ENCODE measurements at regions not wholly inside any gene's neighbourhood (a gene's known extent, or its start where the extent isn't known, plus 50 kb on each side); places are given as distances from the start of the nearest gene placed in this dataset.
"Not testable (repeated sequence)": the region's sequence is repeated elsewhere in the genome, so short reads cannot be mapped to it uniquely, and the experiment has no call there.

DNA sequence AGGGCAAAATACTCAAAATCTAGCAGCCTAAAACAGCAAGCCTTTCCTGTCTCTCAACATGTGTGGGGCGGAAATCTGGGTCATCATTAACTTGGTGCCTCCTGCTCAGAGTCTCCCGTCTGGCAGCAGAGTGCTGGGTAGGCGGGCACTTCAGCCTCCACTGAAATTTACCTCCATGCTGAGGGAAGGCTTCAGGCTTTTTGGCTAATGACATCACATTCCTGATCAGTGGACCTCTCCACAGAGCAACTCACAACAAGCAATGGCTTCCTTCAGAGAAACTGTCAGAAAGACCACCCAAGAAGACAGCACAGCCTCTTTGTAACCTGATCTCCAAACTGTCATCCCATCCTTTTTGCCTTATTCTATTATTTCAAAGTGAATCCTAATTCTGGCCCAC lies 1109.0 kb downstream of the UQCRFS1 start:
- no peak for DNase-seq (ENCODE audit: low read depth)

DNA sequence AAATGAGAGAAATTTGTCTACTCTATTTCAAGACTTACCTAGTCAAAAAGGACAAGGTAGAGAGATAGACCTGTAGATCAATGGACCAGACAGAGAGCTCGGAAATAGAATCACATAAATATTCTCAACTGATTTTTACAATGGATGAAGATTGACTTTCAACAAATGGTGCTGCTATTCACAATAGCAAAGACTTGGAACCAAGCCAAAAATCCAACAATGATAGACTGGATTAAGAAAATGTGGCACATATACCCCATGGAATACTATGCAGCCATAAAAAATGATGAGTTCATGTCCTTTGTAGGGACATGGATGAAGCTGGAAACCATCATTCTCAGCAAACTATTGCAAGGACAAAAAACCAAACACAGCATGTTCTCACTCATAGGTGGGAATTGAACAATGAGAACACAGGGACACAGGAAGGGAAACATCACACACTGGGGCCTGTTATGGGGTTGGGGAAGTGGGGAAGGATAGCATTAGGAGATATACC lies 1128.2 kb downstream of the UQCRFS1 start:
- DNase-seq (ENCODE audit: low read depth), result not testable (repeated sequence)

GRCh38 chr19:28076628-28077027 lies 1136.3 kb downstream of the UQCRFS1 start:
- no peak for DNase-seq (ENCODE audit: low read depth)

DNA sequence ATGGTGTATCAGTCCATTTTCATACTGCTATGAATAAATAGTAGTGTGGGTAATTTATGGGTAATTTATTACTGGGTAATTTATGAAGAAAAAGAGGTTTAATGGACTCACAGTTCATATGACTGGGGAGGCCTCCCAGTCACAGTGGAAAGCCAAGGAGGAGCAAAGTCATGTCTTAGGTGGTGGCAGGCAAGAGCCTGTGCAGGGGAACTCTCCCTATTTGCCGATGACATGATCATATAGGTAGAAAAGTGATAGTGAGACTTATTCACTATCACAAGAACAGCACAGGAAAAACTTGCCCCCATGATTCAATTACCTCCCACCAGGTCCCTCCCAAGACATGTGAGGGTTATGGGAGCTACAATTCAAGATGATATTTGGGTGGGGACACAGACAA lies 1137.7 kb downstream of the UQCRFS1 start:
- DNase-seq (ENCODE audit: low read depth), result no peak

DNA sequence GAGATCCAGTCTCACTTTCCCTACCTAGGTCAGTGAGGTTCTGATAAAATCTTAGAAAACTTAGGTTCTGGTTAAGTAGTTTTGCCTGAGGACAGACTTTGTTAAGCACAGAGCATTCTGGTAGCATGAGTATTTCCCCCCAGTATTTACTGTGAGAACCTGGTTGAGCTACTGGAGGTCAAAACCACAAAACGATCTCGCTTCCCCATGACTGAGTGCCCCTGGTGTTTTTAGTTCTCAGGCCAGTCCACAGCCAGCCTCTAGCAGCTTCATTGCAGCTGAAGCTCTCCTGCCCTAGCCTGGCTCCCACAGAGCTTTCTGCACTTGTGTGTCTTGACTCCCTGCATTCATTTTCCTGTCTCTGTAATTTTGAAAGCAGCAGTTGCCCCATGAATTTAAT lies 1138.2 kb downstream of the UQCRFS1 start:
- DNase-seq (ENCODE audit: low read depth), result no peak

DNA sequence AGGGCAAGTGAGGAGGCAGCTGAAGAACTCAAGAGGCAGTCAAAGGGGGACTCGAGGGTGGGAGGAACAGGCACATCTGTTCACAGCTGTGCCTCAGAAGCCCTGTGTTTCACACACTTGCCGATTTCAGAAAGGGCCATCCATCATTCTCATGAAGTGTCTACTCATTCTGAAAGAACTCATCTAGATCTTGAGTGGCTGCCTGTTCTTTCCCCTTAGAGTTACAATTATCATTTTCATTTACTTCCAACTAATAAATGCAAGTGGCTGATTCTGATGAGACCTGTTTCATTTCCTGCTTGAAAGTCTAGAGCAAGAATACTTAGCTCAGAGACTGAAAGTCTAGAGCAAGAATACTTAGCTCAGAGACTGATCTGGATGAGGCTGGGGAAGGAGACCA lies 1145.1 kb downstream of the UQCRFS1 start:
- no peak for DNase-seq (ENCODE audit: low read depth)

- no peak for DNase-seq (ENCODE audit: low read depth)
Measured at GRCh38 chr19:28066988-28067387, 1146.0 kb downstream of the UQCRFS1 start.

DNA sequence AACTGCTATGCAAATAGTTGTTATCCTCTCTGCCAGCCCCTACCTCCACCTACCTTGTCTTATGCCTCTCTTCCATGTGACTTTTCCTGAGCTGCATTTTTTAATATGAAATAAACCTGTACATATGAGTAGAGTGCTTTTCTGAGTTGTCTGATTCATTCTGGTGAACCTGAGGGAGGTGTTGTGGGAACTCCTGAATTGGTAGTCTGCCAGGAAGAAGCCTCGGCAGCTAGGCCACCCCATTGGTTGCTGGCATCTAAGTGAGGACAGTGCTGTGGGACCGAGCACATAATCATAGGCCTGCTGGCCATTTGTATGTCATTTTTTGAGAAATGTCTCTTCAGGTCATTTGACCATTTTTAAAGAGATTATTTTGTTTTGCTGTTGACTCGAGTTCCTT lies 1146.8 kb downstream of the UQCRFS1 start:
- no peak for DNase-seq (ENCODE audit: low read depth)

- no peak for DNase-seq (ENCODE audit: low read depth)
Measured at GRCh38 chr19:28065026-28065425, 1147.9 kb downstream of the UQCRFS1 start.

GRCh38 chr19:28063702-28064101 lies 1149.2 kb downstream of the UQCRFS1 start:
- no peak for DNase-seq (ENCODE audit: low read depth)

DNA sequence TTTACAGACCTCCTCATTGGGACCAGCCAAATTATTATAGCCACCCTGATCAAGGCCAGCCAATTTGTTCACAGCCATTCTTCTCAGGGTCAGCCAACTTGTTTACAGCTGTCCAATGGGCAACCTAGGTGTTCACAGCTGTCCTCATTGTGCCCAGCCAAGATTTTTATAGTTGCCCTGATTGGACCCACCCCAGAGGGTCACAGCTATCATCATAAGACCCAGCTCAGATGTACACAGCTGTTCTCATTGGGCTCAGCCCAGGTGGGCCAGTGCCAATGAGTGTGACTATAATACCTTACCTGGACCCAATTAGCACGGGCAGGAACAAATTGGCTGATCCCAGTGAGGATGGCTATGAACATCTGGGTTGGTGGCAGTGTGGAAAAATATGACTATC lies 1151.8 kb downstream of the UQCRFS1 start:
- no peak for DNase-seq (ENCODE audit: low read depth)

DNA sequence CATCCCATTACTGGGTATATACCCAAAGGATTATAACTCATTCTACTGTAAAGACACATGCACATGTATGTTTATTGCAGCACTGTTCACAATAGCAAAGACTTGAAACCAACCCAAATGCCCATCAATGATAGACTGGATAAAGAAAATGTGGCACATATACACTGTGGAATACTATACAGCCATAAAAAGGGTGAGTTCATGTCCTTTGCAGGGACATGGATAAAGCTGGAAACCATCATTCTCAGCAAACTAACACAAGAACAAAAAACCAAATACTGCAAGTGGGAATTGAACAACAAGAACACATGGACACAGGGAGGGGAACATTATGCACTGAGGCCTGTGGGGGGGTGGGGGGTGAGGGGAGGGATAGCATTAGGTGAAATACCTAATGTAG lies 1155.9 kb downstream of the UQCRFS1 start:
- DNase-seq (ENCODE audit: low read depth), result not testable (repeated sequence)

GRCh38 chr19:28051047-28051446 lies 1161.9 kb downstream of the UQCRFS1 start:
- DNase-seq (ENCODE audit: low read depth), result no peak

DNA sequence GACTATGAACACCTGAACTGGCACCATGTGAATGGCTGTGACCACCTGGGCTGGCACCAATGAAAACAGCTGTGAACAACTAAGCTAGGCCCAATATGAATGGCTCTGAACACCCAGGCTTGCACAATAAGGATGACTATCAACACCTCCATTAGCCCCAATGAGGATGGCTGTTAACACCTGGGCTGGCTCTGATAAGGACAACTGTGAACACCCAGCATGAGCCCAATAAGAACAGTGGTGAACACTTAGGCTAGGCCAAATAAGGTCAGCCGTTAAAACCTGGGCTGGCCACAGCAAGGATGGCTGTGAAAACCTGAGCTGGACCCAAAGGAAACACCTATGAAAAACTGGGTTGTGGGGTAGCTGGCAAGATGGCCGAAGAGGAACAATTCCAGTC lies 1163.1 kb downstream of the UQCRFS1 start:
- DNase-seq (ENCODE audit: low read depth), result no peak

DNA sequence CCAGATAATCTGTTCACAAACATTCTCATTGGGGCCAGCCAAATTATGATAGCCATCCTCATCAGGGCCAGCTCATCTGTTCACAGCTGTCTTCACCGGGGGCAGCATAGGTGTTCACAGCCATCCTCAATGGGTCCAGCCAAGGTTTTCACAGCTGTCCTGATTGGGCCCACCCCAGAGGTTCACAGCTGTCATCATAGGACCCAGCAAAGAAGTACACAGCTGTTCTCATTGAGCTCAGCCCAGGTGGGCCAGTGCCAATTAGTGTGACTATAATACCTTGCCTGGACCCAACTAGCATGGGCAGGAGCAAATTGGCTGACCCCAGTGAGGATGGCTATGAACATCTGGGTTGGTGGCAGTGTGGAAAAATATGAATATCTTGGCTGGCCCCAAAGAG lies 1166.0 kb downstream of the UQCRFS1 start:
- no peak for DNase-seq (ENCODE audit: low read depth)

DNA sequence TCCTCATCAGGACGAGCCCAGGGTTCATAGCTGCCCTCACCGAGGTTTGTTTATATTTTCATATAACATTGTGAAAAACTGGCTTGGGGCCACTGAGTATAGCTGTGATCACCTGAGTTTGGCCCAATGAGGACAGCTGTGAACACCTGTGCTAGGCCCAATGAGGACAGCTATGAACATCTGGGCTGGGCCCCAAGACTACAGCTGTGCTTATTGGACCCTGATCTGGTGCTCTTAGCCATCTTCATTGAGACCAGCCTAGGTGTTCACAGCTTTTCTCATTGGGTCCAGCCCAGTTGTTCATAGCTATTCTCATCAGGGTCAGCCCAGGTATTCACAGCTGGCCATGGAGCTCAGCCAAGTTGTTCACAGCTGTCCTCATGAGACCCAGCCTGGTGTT lies 1167.3 kb downstream of the UQCRFS1 start:
- DNase-seq (ENCODE audit: low read depth), result no peak

- DNase-seq (ENCODE audit: low read depth), result no peak
Measured at GRCh38 chr19:28044477-28044876, 1168.5 kb downstream of the UQCRFS1 start.

DNA sequence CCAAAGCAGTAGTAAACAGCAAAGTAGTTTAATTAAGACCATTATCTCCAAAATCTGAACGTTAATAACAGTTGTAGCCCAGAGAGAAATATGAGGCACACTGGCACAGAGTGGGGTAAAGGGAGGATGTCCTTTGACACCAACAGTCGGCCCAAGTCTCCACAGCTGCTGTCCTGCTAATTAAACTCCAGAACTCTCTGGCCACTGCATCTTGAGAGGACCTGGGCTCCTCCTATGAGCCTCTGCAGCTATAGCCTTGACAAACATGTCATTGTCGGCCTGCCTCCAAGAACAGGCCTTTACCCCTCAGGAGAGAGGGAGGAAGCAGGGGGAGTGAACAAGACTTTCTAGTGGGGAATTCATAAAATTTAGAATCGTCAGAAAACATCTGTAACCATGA lies 1170.4 kb downstream of the UQCRFS1 start:
- DNase-seq (ENCODE audit: low read depth), result no peak

DNA sequence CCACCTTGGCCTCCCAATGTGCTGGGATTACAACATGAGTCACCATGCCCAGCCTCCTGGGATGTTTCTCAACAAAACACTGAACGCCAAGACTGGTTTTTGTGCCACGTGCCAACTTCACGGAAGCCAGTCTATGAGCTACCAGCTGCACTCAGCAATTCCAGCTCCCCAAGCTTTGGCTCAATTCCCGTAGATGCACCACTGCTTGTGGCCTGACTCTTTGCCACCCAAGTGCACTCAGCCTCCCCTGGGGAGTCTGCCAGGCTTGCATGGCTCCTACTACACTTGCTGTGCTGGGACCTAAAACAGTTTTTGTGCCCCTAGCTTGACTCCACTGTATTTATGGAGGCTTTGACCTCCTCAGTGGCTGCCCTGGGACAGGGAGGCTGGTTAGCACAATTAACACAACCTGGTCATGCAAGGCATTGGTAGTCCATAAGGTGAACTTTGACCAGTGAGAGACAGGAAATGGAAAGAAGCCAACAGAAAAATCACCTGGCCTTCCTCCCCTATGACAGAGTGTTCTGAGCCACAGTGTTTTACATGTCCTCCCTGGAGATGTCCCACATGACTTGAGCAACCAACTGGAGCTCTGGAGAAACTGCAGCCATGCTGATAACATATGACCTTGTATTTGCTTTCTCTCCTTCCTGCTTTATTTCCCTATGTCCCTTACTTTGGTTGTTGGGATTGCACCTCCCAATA lies 1173.1 kb downstream of the UQCRFS1 start:
- DNase-seq (ENCODE audit: low read depth), result no peak

DNA sequence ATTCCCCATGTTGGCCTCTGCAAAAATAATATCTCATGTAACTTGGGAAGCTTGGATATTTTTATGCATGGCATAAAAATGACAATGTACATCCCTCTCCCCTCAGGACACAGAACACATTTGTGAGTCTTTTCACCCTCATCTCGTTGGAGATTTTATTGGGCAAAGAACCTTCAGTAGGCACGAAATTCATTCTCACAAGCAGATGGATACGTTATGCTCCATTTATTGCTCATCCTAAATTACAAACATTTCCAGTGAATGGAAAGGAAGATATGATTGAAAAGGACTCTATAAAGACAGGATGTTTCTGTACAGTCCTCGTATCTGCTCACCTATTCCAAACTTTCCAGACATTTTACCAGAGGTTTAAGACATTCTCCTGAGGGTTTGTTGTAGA lies 1175.8 kb downstream of the UQCRFS1 start:
- DNase-seq (ENCODE audit: low read depth), result no peak

GRCh38 chr19:28036486-28036885 lies 1176.5 kb downstream of the UQCRFS1 start:
- DNase-seq (ENCODE audit: low read depth), result no peak

DNA sequence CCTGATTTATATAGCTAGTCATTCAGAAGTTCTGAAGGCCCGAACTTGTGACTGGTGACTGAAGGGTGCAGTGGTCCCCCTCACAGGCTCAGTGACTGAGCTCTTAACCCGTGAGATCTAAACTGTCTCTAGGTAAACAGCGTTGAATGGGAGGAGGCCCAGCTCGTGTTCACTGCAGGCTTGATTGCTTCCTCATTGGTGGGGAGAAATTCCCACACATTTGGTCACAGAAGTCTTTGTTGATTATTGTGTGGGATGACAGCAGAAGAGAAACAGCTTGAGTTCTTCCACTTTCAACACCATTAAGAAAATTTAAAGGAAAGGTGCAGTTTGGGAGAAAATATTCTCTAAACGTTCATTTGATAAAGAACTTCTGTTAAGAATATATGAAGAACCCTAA lies 1178.0 kb downstream of the UQCRFS1 start:
- DNase-seq (ENCODE audit: low read depth), result no peak

- no peak for DNase-seq (ENCODE audit: low read depth)
Measured at GRCh38 chr19:28028881-28029444, 1184.0 kb downstream of the UQCRFS1 start.

GRCh38 chr19:28027116-28027515 lies 1185.8 kb downstream of the UQCRFS1 start:
- no peak for DNase-seq (ENCODE audit: low read depth)
